NCI-H524 treated with DMSO at 0.1 percent for 48 hours (cell line): ENCODE measurements at regions not wholly inside any gene's neighbourhood (a gene's known extent, or its start where the extent isn't known, plus 50 kb on each side); places are given as distances from the start of the nearest gene placed in this dataset.
"Not testable (repeated sequence)": the region's sequence is repeated elsewhere in the genome, so short reads cannot be mapped to it uniquely, and the experiment has no call there.

Experiments used
- DNase-seq: peaks from one replicate; lab custom pipeline; 2025; lab: John Stamatoyannopoulos, UW

- no peak for DNase-seq
Measured at GRCh38 chr1:70820396-70820795, 227.2 kb downstream of the PTGER3 start.

GRCh38 chr1:70820995-70821394, 226.6 kb downstream of the PTGER3 start:
- DNase-seq, result no peak

GRCh38 chr1:70826428-70826827, 221.2 kb downstream of the PTGER3 start:
- no peak for DNase-seq

GRCh38 chr1:70827030-70827429, 220.6 kb downstream of the PTGER3 start:
- DNase-seq, result no peak

GRCh38 chr1:70828177-70828576, 219.4 kb downstream of the PTGER3 start:
- no peak for DNase-seq

GRCh38 chr1:70834365-70834764, 213.3 kb downstream of the PTGER3 start:
- DNase-seq, result not testable (repeated sequence)

- no peak for DNase-seq
Measured at GRCh38 chr1:70836456-70836855, 211.2 kb downstream of the PTGER3 start.

GRCh38 chr1:70840260-70840953, 207.2 kb downstream of the PTGER3 start:
- DNase-seq, result no peak

- DNase-seq, result no peak
Measured at GRCh38 chr1:70842562-70842961, 205.1 kb downstream of the PTGER3 start.

GRCh38 chr1:70843452-70843851, 204.2 kb downstream of the PTGER3 start:
- DNase-seq, result no peak

GRCh38 chr1:70847013-70847412, 200.6 kb downstream of the PTGER3 start:
- no peak for DNase-seq

GRCh38 chr1:70855203-70855602, 192.4 kb downstream of the PTGER3 start:
- no peak for DNase-seq

GRCh38 chr1:70856201-70856600, 191.4 kb downstream of the PTGER3 start:
- no peak for DNase-seq

GRCh38 chr1:70863239-70863638, 184.4 kb downstream of the PTGER3 start:
- DNase-seq, result no peak

GRCh38 chr1:70864302-70864701, 183.3 kb downstream of the PTGER3 start:
- no peak for DNase-seq

- DNase-seq, result no peak
Measured at GRCh38 chr1:70866542-70867264, 180.9 kb downstream of the PTGER3 start.

- DNase-seq, result no peak
Measured at GRCh38 chr1:70871790-70872189, 175.8 kb downstream of the PTGER3 start.

GRCh38 chr1:70874063-70874462, 173.6 kb downstream of the PTGER3 start:
- DNase-seq, result no peak

- no peak for DNase-seq
Measured at GRCh38 chr1:70874818-70875217, 172.8 kb downstream of the PTGER3 start.

GRCh38 chr1:70877343-70877742, 170.3 kb downstream of the PTGER3 start:
- no peak for DNase-seq

GRCh38 chr1:70887936-70888335, 159.7 kb downstream of the PTGER3 start:
- DNase-seq, result no peak

- no peak for DNase-seq
Measured at GRCh38 chr1:70888722-70889121, 158.9 kb downstream of the PTGER3 start.

- no peak for DNase-seq
Measured at GRCh38 chr1:70890408-70890807, 157.2 kb downstream of the PTGER3 start.
